ENCODE measurements at regions not wholly inside any gene's neighbourhood (a gene's known extent, or its start where the extent isn't known, plus 50 kb on each side); places are given as distances from the start of the nearest gene placed in this dataset.

DNA sequence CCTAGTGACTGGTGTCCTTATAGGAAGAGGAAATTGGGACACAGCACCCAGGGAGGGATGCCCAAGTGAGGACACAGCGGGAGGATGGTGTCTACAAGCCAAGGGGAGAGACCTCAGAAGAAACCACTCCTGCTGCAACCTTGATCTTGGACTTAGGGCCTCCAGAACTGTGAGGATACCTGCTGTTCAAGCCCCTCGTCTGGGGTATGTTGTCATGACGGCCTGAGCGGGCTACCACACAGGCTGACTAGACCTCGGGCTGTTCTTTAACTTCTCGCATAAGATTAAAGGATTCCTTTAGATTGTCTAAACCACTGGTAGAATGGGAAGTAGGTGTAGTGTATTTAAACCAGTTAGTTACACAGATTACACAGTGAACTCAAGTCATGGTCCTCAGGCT, 138.3 kb downstream of the ASB1 start:
- in situ Hi-C loops (cut with HindIII; ENCODE audit: low sequenced_read_pairs) = no loop called here
- DNase-seq (ENCODE audit: low read depth, low spot score) = no peak

DNA sequence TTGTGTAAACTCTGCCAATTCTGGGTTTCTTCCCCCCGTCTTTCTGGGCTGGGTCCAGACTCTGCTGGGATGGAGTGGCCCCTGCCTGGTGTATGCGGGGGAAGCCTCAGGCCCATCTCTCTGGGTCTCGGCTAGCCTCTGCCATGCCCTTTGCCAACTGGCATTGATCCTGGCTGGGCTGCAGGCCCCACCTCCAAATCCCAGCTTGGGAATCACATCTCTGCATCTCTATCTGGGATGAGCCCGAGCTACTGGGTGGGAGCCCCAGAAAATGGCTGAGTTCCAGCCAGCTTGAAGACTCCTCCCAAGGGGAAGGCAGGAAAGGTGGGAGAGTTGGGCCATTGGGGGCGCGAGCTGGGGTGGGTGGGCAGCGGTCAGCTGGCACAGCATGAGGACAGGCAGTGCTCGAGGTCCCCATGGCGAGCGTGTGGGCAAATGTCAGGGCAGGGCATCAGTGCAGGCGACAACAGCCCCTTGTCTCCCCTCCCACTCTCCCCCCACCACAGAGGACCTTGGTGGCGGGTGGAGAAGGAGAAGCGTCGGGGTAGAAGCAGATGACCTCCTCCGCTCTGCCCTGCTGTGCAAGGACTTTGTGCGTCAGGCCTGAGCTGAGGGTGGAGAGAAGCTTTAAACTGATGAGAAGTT, 139.4 kb downstream of the ASB1 start:
- in situ Hi-C loops (cut with HindIII; ENCODE audit: low sequenced_read_pairs) = no loop called here
- H3K4me3 ChIP-seq (ENCODE audit: low read depth, low read length) = no peak overlapping the region
- TF ChIP-seq CTCF (IDR thresholded peaks at IDR 0.05; ENCODE audit: low read depth, low read length) = no peak

More for the DNA sequence above, 138.3 kb downstream of the ASB1 start:
- no peak overlapping the region for H3K4me3 ChIP-seq (ENCODE audit: low read depth, low read length)
- no peak for TF ChIP-seq CTCF (IDR thresholded peaks at IDR 0.05; ENCODE audit: low read depth, low read length)

GRCh38 chr2:238567067-238567855, 140.5 kb downstream of the ASB1 start:
- in situ Hi-C loops (cut with HindIII; ENCODE audit: low sequenced_read_pairs) = no loop called here
- DNase-seq (ENCODE audit: low read depth, low spot score) = no peak
- TF ChIP-seq CTCF (IDR thresholded peaks at IDR 0.05; ENCODE audit: low read depth, low read length) = no peak
- H3K4me3 ChIP-seq (ENCODE audit: low read depth, low read length) = no peak overlapping the region

More for the DNA sequence above, 139.4 kb downstream of the ASB1 start:
- DNase-seq (ENCODE audit: low read depth, low spot score) = no peak

DNA sequence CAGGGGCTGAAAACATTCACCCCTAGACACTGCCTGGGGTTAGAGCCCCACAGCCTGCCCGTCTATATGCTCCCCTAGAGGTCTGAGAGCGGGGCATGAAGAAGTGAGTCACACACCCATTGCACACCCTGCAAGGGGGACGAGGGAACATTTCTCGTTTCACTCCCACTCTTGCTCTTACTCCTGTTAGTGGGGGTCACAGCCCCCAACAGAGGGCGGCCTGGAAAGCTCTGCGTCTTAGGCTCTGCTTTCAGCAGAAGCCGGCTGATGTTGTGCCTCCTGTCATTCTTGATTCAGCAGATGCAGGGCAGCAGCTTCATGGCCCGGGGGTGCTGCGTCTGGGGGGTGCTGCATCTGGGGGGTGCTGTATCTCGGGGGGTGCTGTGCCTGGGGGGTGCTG, 141.3 kb downstream of the ASB1 start:
- no peak for DNase-seq (ENCODE audit: low read depth, low spot score)
- in situ Hi-C loops (cut with HindIII; ENCODE audit: low sequenced_read_pairs) = no loop called here
- no peak overlapping the region for H3K4me3 ChIP-seq (ENCODE audit: low read depth, low read length)
- TF ChIP-seq CTCF (IDR thresholded peaks at IDR 0.05; ENCODE audit: low read depth, low read length) = no peak

DNA sequence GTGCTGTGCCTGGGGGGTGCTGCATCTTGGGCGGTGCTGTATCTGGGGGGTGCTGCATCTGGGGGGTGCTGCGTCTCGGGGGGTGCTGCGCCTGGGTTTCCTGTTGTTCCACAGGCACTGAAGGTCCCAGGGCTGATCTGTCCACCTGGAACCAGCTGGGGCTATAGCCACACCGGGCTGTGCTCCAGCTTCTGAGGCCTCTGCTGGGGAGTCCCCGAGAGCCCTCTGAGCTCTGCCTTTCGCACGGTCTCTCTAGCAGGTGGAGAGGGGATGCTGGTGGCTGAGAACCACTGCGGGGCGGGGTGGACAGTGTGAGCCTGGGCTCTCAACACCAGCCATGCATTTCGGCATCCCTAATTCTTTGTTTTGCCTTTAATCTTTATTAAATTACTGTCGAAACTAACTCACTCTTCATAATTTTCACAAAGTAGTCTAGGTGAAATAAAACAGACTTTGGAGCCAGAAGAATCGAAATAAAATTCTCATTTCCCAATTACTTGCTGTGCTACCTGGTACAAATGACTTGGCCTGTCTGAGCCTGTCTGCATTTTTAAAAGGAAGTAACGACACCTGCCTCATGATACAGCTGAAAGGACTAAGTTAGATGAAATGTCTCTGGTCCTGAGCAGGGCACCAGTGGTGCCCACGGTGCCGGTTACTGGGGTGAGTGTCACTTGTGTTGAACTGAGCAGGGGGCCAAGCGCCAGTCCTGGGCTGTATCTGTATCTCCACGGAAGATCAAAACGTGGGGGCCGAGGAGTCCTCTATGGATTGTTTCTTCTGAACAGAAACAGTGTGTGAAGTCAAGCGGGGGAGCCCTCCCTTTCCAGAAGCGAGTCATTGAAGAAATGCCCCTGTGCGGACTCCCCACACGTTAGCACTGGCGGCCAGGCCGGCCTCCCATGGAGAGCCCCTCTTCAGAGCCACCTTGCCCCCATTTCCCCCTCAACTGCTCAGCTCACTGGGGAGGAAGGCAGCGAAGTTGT, 142.0 kb downstream of the ASB1 start:
- no peak for TF ChIP-seq CTCF (IDR thresholded peaks at IDR 0.05; ENCODE audit: low read depth, low read length)
- H3K4me3 ChIP-seq (ENCODE audit: low read depth, low read length) = no peak overlapping the region
- DNase-seq (ENCODE audit: low read depth, low spot score) = no peak
- in situ Hi-C loops (cut with HindIII; ENCODE audit: low sequenced_read_pairs) = no loop called here

DNA sequence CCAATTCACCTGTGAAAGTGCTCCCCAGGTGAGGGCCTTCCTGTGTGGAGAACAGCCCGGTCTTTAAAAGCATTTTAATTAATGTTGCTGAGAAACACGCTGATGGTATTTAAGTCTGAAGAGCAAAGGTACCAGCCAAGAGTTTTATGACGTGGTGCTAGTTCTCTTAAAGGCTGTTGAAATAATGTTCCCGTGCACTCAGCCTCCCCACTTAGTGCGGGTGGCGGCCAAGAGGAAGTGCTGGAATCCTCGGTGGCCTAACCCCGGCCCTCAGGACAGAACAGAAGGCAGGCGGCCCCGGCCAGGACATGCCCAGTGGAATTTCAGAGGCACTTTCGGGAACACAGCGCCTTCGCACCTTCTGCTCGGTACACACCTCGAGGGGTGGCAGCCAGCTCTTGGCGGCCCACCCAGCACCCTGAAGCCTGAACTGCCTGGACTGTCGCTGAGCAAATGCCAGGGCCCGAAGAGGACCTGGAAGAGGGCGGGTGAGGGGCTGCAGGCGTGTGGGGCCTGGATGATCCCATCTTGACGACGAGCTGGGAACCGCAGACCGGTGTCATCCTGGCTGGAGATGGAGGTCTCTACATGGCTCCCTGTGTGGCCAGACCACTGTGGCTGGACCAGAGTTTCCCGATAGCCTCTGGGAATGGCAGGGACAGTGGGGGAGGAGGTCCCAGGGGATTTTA, 142.9 kb downstream of the ASB1 start:
- H3K4me3 ChIP-seq (ENCODE audit: low read depth, low read length) = no peak overlapping the region
- no peak for DNase-seq (ENCODE audit: low read depth, low spot score)
- no peak for TF ChIP-seq CTCF (IDR thresholded peaks at IDR 0.05; ENCODE audit: low read depth, low read length)
- in situ Hi-C loops (cut with HindIII; ENCODE audit: low sequenced_read_pairs) = no loop called here
